ENCODE measurements at regions not wholly inside any gene's neighbourhood (a gene's known extent, or its start where the extent isn't known, plus 50 kb on each side); places are given as distances from the start of the nearest gene placed in this dataset.

- DNase-seq: no peak
These were observed 99.7 kb upstream of the VPREB1 start for GRCh38 chr22:22144858-22145257.

GRCh38 chr22:22143448-22143847 is 101.1 kb upstream of the VPREB1 start:
- DNase-seq: no peak

GRCh38 chr22:22142661-22143060 is 101.9 kb upstream of the VPREB1 start:
- no peak for DNase-seq

- DNase-seq: no peak
These were observed 102.6 kb upstream of the VPREB1 start for GRCh38 chr22:22141771-22142591.

- DNase-seq: no peak
These were observed 103.6 kb upstream of the VPREB1 start for GRCh38 chr22:22141031-22141430.

- no peak for DNase-seq
These were observed 105.2 kb upstream of the VPREB1 start for GRCh38 chr22:22139364-22139763.

GRCh38 chr22:22138915-22139314 is 105.7 kb upstream of the VPREB1 start:
- no peak for DNase-seq

- DNase-seq: no peak
These were observed 106.7 kb upstream of the VPREB1 start for GRCh38 chr22:22137891-22138290.

- no peak for DNase-seq
These were observed 110.7 kb upstream of the VPREB1 start for GRCh38 chr22:22133910-22134309.

- DNase-seq: no peak
These were observed 113.5 kb upstream of the VPREB1 start for GRCh38 chr22:22130953-22131608.

GRCh38 chr22:22129387-22129786 is 115.2 kb upstream of the VPREB1 start:
- DNase-seq: no peak

GRCh38 chr22:22128440-22128839 is 116.1 kb upstream of the VPREB1 start:
- no peak for DNase-seq

GRCh38 chr22:22127100-22127499 is 117.5 kb upstream of the VPREB1 start:
- DNase-seq: no peak

- no peak for DNase-seq
These were observed 118.8 kb upstream of the VPREB1 start for GRCh38 chr22:22125579-22126468.

GRCh38 chr22:22125028-22125578 is 119.5 kb upstream of the VPREB1 start:
- DNase-seq: no peak

GRCh38 chr22:22124374-22124773 is 120.2 kb upstream of the VPREB1 start:
- DNase-seq: no peak

GRCh38 chr22:22123960-22124278 is 120.7 kb upstream of the VPREB1 start:
- DNase-seq: no peak

- DNase-seq: no peak
These were observed 121.2 kb upstream of the VPREB1 start for GRCh38 chr22:22123118-22123959.

- DNase-seq: no peak
These were observed 122.1 kb upstream of the VPREB1 start for GRCh38 chr22:22122348-22123117.

- no peak for DNase-seq
These were observed 123.1 kb upstream of the VPREB1 start for GRCh38 chr22:22121445-22121844.

- no peak for DNase-seq
These were observed 124.4 kb upstream of the VPREB1 start for GRCh38 chr22:22120160-22120559.

- no peak for DNase-seq
These were observed 125.6 kb upstream of the VPREB1 start for GRCh38 chr22:22118987-22119386.
